H1 (cell line): ENCODE measurements at regions not wholly inside any gene's neighbourhood (a gene's known extent, or its start where the extent isn't known, plus 50 kb on each side); places are given as distances from the start of the nearest gene placed in this dataset.

Experiments used
- CTCF ChIA-PET: fragments of 300-600 bp; sonication (Branson Sonifier 250); formaldehyde crosslinking; loops from one replicate; lab custom pipeline; 2021; ENCODE audit not compliant: partially characterized antibody; lab: Charles Lee
- POLR2A ChIA-PET: fragments of 300-600 bp; sonication (Branson Sonifier 250); formaldehyde crosslinking; loops from one replicate; lab custom pipeline; 2021; ENCODE audit warnings: inconsistent platforms; ENCODE audit not compliant: partially characterized antibody; lab: Charles Lee
- DNase-seq, 2 experiments: peaks; one replicate each; pipeline versions ENCODE4 v3.0.0 to v3.0.0-alpha.2; 2010 to 2022; ENCODE audit warnings: low spot score in 2 of 2, low read depth in 1 of 2, mixed read lengths in 1 of 2
- FAIRE-seq: peaks from 2 replicates; lab custom pipeline; 2011; peaks lifted over from hg19 to GRCh38; lab: Jason Lieb, UNC
- H2AFZ ChIP-seq: 2 replicates; pipeline ENCODE4 v1.8.1; 2012; ENCODE audit warnings: low read length, inconsistent platforms
- H2AK5ac ChIP-seq: 2 replicates; pipeline ENCODE4 v1.6.1; 2013; ENCODE audit warnings: low read depth, low read length
- H2BK120ac ChIP-seq: replicated peaks from 2 replicates; pipeline ENCODE3; 2013; ENCODE audit warnings: low read depth, low read length, inconsistent platforms
- H2BK12ac ChIP-seq: 2 replicates; pipeline ENCODE4 v1.6.1; 2013; ENCODE audit warnings: low read depth, low read length
- H2BK15ac ChIP-seq: 2 replicates; pipeline ENCODE4 v1.6.1; 2013; ENCODE audit warnings: low read length
- H2BK20ac ChIP-seq: 2 replicates; pipeline ENCODE4 v1.6.1; 2013; ENCODE audit warnings: low read length
- H2BK5ac ChIP-seq: 2 replicates; pipeline ENCODE4 v1.6.1; 2013; ENCODE audit warnings: low read depth, low read length
- H3K14ac ChIP-seq: 2 replicates; pipeline ENCODE4 v1.6.1; 2013; ENCODE audit warnings: inconsistent platforms; ENCODE audit not compliant: insufficient read length
- H3K18ac ChIP-seq: 2 replicates; pipeline ENCODE4 v1.6.1; 2013; ENCODE audit warnings: low read length; ENCODE audit errors: extremely low read depth
- H3K23ac ChIP-seq: 2 replicates; pipeline ENCODE4 v1.6.1; 2013; ENCODE audit warnings: inconsistent platforms; ENCODE audit not compliant: insufficient read length
- H3K23me2 ChIP-seq: 2 replicates; pipeline ENCODE4 v1.6.1; 2013; ENCODE audit warnings: low read depth, low read length
- H3K27ac ChIP-seq: 2 replicates; pipeline ENCODE4 v1.6.1; 2011; ENCODE audit warnings: low read depth, low read length, inconsistent platforms
- H3K27me3 ChIP-seq, 4 experiments: replicated peaks in 1 of 4; 1 replicate in 1 of 4; 2 replicates in 3 of 4; pipeline versions ENCODE4 v1.6.1 to v1.8.1; 2011 to 2013; ENCODE audit warnings: low read length in 3 of 4, mild to moderate bottlenecking in 3 of 4, inconsistent platforms in 2 of 4, mixed read lengths in 2 of 4, moderate library complexity in 1 of 4; ENCODE audit not compliant: control insufficient read depth in 3 of 4, insufficient read depth in 3 of 4; ENCODE audit errors: extremely low read depth in 1 of 4
- H3K36me3 ChIP-seq, 4 experiments: 2 replicates each; pipeline versions ENCODE4 v1.6.1 to v1.8.1; 2011 to 2013; ENCODE audit warnings: mild to moderate bottlenecking in 4 of 4, low read length in 3 of 4, moderate library complexity in 2 of 4, control low read depth in 1 of 4, inconsistent platforms in 1 of 4; ENCODE audit not compliant: insufficient read depth in 4 of 4, control insufficient read depth in 2 of 4
- H3K4ac ChIP-seq: replicated peaks from 2 replicates; pipeline ENCODE3; 2013; ENCODE audit warnings: low read length, low read depth, mixed read lengths, inconsistent platforms; ENCODE audit not compliant: insufficient read length
- H3K4me1 ChIP-seq, 4 experiments: replicated peaks in 1 of 4; 1 replicate in 1 of 4; 2 replicates in 3 of 4; pipeline versions ENCODE4 v1.6.1 to v1.8.1; 2011 to 2013; ENCODE audit warnings: low read length in 3 of 4, inconsistent platforms in 2 of 4, mixed read lengths in 1 of 4; ENCODE audit not compliant: insufficient read depth in 4 of 4, control insufficient read depth in 3 of 4
- H3K4me2 ChIP-seq, 2 experiments: 2 replicates each; pipeline versions ENCODE4 v1.6.1 to v1.8.1; 2011 to 2013; ENCODE audit warnings: low read depth in 2 of 2, low read length in 2 of 2, control low read depth in 1 of 2, inconsistent platforms in 1 of 2, mild to moderate bottlenecking in 1 of 2; ENCODE audit not compliant: insufficient read depth in 1 of 2
- H3K4me3 ChIP-seq, 4 experiments: fragments of 200-600, 300-600 bp in 1 of 4; sonication (generic), shearing (Covaris generic), sonication (Bioruptor Twin) in 1 of 4; 2 replicates each; pipeline versions ENCODE4 v1.5.1 to v1.8.1; 2011 to 2016; ENCODE audit warnings: low read length in 4 of 4, low read depth in 3 of 4, control low read depth in 2 of 4, inconsistent platforms in 2 of 4, mild to moderate bottlenecking in 2 of 4, mixed read lengths in 1 of 4, moderate library complexity in 1 of 4; ENCODE audit not compliant: insufficient read depth in 2 of 4; ENCODE audit errors: extremely low read depth in 1 of 4
- H3K56ac ChIP-seq: replicated peaks from 2 replicates; pipeline ENCODE3; 2013; ENCODE audit warnings: low read depth, mild to moderate bottlenecking, mixed read lengths, low read length, inconsistent platforms; ENCODE audit not compliant: insufficient read length
- H3K79me1 ChIP-seq: 2 replicates; pipeline ENCODE4 v1.6.1; 2013; ENCODE audit warnings: low read depth, low read length, control low read depth
- H3K79me2 ChIP-seq, 2 experiments: 2 replicates each; pipeline versions ENCODE4 v1.6.1 to v1.8.1; 2012 to 2013; ENCODE audit warnings: low read length in 2 of 2, mild to moderate bottlenecking in 2 of 2, inconsistent platforms in 1 of 2; ENCODE audit not compliant: insufficient read depth in 2 of 2, control insufficient read depth in 1 of 2
- H3K9ac ChIP-seq, 4 experiments: replicated peaks in 1 of 4; 1 replicate in 1 of 4; 2 replicates in 3 of 4; pipeline versions ENCODE4 v1.6.1 to v1.8.1; 2011 to 2013; ENCODE audit warnings: low read depth in 3 of 4, low read length in 3 of 4, control low read depth in 2 of 4, mild to moderate bottlenecking in 2 of 4, moderate library complexity in 2 of 4, inconsistent platforms in 1 of 4; ENCODE audit errors: extremely low read depth in 1 of 4
- H3K9me3 ChIP-seq, 2 experiments: 2 replicates each; pipeline versions ENCODE4 v1.6.1 to v1.8.1; 2012 to 2013; ENCODE audit warnings: mild to moderate bottlenecking in 2 of 2, moderate library complexity in 2 of 2, control low read depth in 1 of 2, inconsistent platforms in 1 of 2, low read depth in 1 of 2, low read length in 1 of 2, mixed read lengths in 1 of 2; ENCODE audit not compliant: insufficient read depth in 2 of 2
- H4K20me1 ChIP-seq, 2 experiments: replicated peaks in 1 of 2; 2 replicates each; pipeline versions ENCODE3 to v1.8.1; 2011 to 2013; ENCODE audit warnings: inconsistent platforms in 2 of 2, low read length in 2 of 2, mild to moderate bottlenecking in 1 of 2; ENCODE audit not compliant: insufficient read depth in 2 of 2, control insufficient read depth in 1 of 2
- H4K5ac ChIP-seq: 2 replicates; pipeline ENCODE4 v1.6.1; 2013; ENCODE audit warnings: low read length, low read depth, mixed read lengths, inconsistent platforms; ENCODE audit not compliant: insufficient read length
- H4K8ac ChIP-seq: 2 replicates; pipeline ENCODE4 v1.8.0; 2013; ENCODE audit warnings: mild to moderate bottlenecking, moderate library complexity, low read length, inconsistent platforms; ENCODE audit not compliant: insufficient read depth; ENCODE audit errors: extremely low read depth
- H4K91ac ChIP-seq: replicated peaks from 2 replicates; pipeline ENCODE3; 2013; ENCODE audit warnings: low read length, mixed read lengths, inconsistent platforms; ENCODE audit not compliant: insufficient read length
- BRCA1 ChIP-seq: IDR thresholded peaks from 2 replicates; pipeline ENCODE4 v1.6.1; 2012; ENCODE audit warnings: low read depth, low read length, improper control_type of control experiment
- EGR1 ChIP-seq: IDR thresholded peaks from 2 replicates; pipeline ENCODE4 v1.6.1; 2011; ENCODE audit warnings: low read depth, low read length, borderline replicate concordance
- GABPA ChIP-seq: IDR thresholded peaks from 2 replicates; pipeline ENCODE4 v1.6.1; 2011; ENCODE audit warnings: mild to moderate bottlenecking, low read length, moderate library complexity, borderline replicate concordance; ENCODE audit not compliant: insufficient read depth
- JUND ChIP-seq: IDR thresholded peaks from 2 replicates; pipeline ENCODE4 v1.6.1; 2011; ENCODE audit warnings: mild to moderate bottlenecking, improper control_type of control experiment, low read length
- NANOG ChIP-seq: IDR thresholded peaks from 2 replicates; pipeline ENCODE4 v1.6.1; 2011; ENCODE audit warnings: low read length, low read depth, mild to moderate bottlenecking, inconsistent platforms; ENCODE audit not compliant: insufficient read depth, poor library complexity, severe bottlenecking
- SP1 ChIP-seq: IDR thresholded peaks from 2 replicates; pipeline ENCODE4 v1.6.1; 2011; ENCODE audit warnings: low read depth, low read length
- SP2 ChIP-seq: IDR thresholded peaks from 2 replicates; pipeline ENCODE4 v1.6.1; 2012; ENCODE audit warnings: mild to moderate bottlenecking, low read length, inconsistent platforms
- YY1 ChIP-seq: IDR thresholded peaks from 2 replicates; pipeline ENCODE4 v1.6.1; 2011; ENCODE audit warnings: low read depth, mild to moderate bottlenecking, low read length
- WGBS, 2 experiments: shearing (Covaris generic) in 1 of 2; methylation state at CpG; one replicate each; pipeline versions ENCODE4 v1.1.6 to v1.1.7; 2013 to 2015; ENCODE audit warnings: low lambda C conversion rate in 2 of 2, mixed read lengths in 2 of 2, inconsistent platforms in 1 of 2, low coverage in 1 of 2, missing lambda C conversion rate in 1 of 2; ENCODE audit not compliant: insufficient replicate concordance in 2 of 2, insufficient coverage in 1 of 2, insufficient read length in 1 of 2; ENCODE audit errors: extremely low coverage in 1 of 2, missing lambda C conversion rate in 1 of 2; 5-methylcytosine and 5-hydroxymethylcytosine counted together
- TF ChIP-seq, protein P1 (sequence below), 3 experiments: IDR thresholded peaks; 1 replicate in 2 of 3; 2 replicates in 1 of 3; pipeline versions ENCODE4 v1.5.1 to v1.6.1; 2011; ENCODE audit warnings: low read length in 3 of 3, mild to moderate bottlenecking in 3 of 3, inconsistent platforms in 2 of 3, low read depth in 1 of 3, moderate library complexity in 1 of 3; ENCODE audit not compliant: insufficient read depth in 1 of 3; ENCODE audit errors: control extremely low read depth in 1 of 3

DNA sequence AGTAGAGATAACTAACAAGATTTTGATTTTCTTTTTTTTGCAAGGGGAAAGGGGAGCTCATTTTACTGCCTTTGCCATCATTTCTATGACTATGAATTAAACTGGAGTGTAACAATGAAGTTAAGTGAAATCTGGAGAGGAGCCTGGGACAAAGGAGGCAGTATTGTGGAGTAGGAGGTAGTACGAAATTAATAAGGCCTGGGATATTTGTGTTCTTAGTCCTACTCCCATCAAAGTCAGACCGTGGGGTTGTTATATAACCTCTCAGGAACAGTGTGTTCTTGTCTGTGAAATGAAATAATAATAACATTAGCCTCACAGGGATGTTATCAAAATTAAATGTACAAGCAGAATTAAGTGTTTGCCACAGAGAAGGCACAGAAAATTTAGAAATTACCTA, 204.3 kb upstream of the EMCN start:
- no peak overlapping the region for H2BK5ac ChIP-seq
- no peak overlapping the region for H3K4ac ChIP-seq
- H3K27ac ChIP-seq, result no peak overlapping the region
- H3K14ac ChIP-seq, result no peak overlapping the region
- H3K23me2 ChIP-seq, result no peaks in the 10 kb centered on the region
- DNase-seq (no peak), FAIRE-seq (no peak)
- no peak overlapping the region for H2AFZ ChIP-seq
- no peak overlapping the region for H3K23ac ChIP-seq
- H2AK5ac ChIP-seq, result no peak overlapping the region
- ChIA-PET CTCF (no interaction called here), POLR2A (no interaction called here)
- H2BK15ac ChIP-seq, result no peak overlapping the region
- H4K5ac ChIP-seq, result no peak overlapping the region
- no peak overlapping the region for H3K4me3 ChIP-seq
- no peaks in the 10 kb centered on the region for H3K9me3 ChIP-seq
- no peak overlapping the region for H4K8ac ChIP-seq
- TF ChIP-seq JUND (no peak), SP2 (no peak), NANOG (no peak), EGR1 (no peak), SP1 (no peak), GABPA (no peak), YY1 (no peak), BRCA1 (no peak)
- TF ChIP-seq, protein P1, sequence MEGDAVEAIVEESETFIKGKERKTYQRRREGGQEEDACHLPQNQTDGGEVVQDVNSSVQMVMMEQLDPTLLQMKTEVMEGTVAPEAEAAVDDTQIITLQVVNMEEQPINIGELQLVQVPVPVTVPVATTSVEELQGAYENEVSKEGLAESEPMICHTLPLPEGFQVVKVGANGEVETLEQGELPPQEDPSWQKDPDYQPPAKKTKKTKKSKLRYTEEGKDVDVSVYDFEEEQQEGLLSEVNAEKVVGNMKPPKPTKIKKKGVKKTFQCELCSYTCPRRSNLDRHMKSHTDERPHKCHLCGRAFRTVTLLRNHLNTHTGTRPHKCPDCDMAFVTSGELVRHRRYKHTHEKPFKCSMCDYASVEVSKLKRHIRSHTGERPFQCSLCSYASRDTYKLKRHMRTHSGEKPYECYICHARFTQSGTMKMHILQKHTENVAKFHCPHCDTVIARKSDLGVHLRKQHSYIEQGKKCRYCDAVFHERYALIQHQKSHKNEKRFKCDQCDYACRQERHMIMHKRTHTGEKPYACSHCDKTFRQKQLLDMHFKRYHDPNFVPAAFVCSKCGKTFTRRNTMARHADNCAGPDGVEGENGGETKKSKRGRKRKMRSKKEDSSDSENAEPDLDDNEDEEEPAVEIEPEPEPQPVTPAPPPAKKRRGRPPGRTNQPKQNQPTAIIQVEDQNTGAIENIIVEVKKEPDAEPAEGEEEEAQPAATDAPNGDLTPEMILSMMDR (IDR thresholded peaks at IDR 0.05; ENCODE audit: control extremely low read depth in 1 of 3, insufficient read depth in 1 of 3, low read depth in 1 of 3, low read length in 3 of 3), result no peak
- no peak overlapping the region for H4K91ac ChIP-seq
- H2BK120ac ChIP-seq, result no peak overlapping the region
- no peak overlapping the region for H2BK20ac ChIP-seq
- no peak overlapping the region for H3K18ac ChIP-seq
- no peaks in the 10 kb centered on the region for H3K79me1 ChIP-seq
- H4K20me1 ChIP-seq, result no peaks in the 10 kb centered on the region
- no peak overlapping the region for H2BK12ac ChIP-seq
- no peak overlapping the region for H3K9ac ChIP-seq
- no peak overlapping the region for H3K4me2 ChIP-seq
- H3K79me2 ChIP-seq, result no peaks in the 10 kb centered on the region
- H3K27me3 ChIP-seq, result no peaks in the 10 kb centered on the region
- no peaks in the 10 kb centered on the region for H3K36me3 ChIP-seq
- no peak overlapping the region for H3K56ac ChIP-seq
- 81% methylated on average over 2 of the region's 2 CpGs; no CpG with 5 or more reads in 1 of the 2 experiments for WGBS, 2 experiments
- H3K4me1 ChIP-seq, result no peaks in the 10 kb centered on the region
